H9 (cell line): ENCODE measurements at regions not wholly inside any gene's neighbourhood (a gene's known extent, or its start where the extent isn't known, plus 50 kb on each side); places are given as distances from the start of the nearest gene placed in this dataset.

Experiments
- DNase-seq: peaks from one replicate; pipeline ENCODE4 v3.0.0-alpha.2; 2017
- H2AFZ ChIP-seq: one replicate; pipeline ENCODE4 v1.6.1; 2013; ENCODE audit warnings: mild to moderate bottlenecking, low read length, control low read depth, moderate library complexity
- H2AK5ac ChIP-seq: 2 replicates; pipeline ENCODE4 v1.6.1; 2013; ENCODE audit warnings: low read length, control low read depth, mixed read lengths; ENCODE audit not compliant: insufficient read length
- H2BK120ac ChIP-seq: one replicate; pipeline ENCODE4 v1.6.1; 2013; ENCODE audit warnings: low read depth, mild to moderate bottlenecking, low read length, control low read depth, inconsistent platforms; ENCODE audit not compliant: poor library complexity, severe bottlenecking
- H2BK12ac ChIP-seq: 2 replicates; pipeline ENCODE4 v1.6.1; 2013; ENCODE audit warnings: low read length, control low read depth, mixed read lengths, low read depth; ENCODE audit not compliant: insufficient read length
- H2BK15ac ChIP-seq: 2 replicates; pipeline ENCODE4 v1.6.1; 2013; ENCODE audit warnings: low read depth, low read length, control low read depth
- H2BK20ac ChIP-seq: one replicate; pipeline ENCODE4 v1.6.1; 2013; ENCODE audit warnings: low read depth, mild to moderate bottlenecking, low read length, control low read depth, inconsistent platforms; ENCODE audit not compliant: poor library complexity, severe bottlenecking
- H2BK5ac ChIP-seq: 2 replicates; pipeline ENCODE4 v1.6.1; 2013; ENCODE audit warnings: low read length, control low read depth, mixed read lengths; ENCODE audit not compliant: insufficient read length
- H3K14ac ChIP-seq: 2 replicates; pipeline ENCODE4 v1.6.1; 2013; ENCODE audit warnings: low read length, control low read depth; ENCODE audit not compliant: insufficient read depth
- H3K18ac ChIP-seq: 2 replicates; pipeline ENCODE4 v1.6.1; 2013; ENCODE audit warnings: low read depth, mild to moderate bottlenecking, mixed read lengths, low read length, control low read depth; ENCODE audit not compliant: insufficient read length
- H3K23ac ChIP-seq: 2 replicates; pipeline ENCODE4 v1.6.1; 2013; ENCODE audit warnings: low read length, control low read depth, mixed read lengths, low read depth; ENCODE audit not compliant: insufficient read length
- H3K23me2 ChIP-seq: 2 replicates; pipeline ENCODE4 v1.6.1; 2013; ENCODE audit warnings: low read depth, mild to moderate bottlenecking, mixed read lengths, low read length, control low read depth; ENCODE audit not compliant: insufficient read length, poor library complexity, severe bottlenecking
- H3K27ac ChIP-seq: 2 replicates; pipeline ENCODE4 v1.5.1; 2013; ENCODE audit warnings: low read length, control low read depth, mixed read lengths, low read depth; ENCODE audit not compliant: insufficient read length
- H3K27me3 ChIP-seq: 2 replicates; pipeline ENCODE4 v1.6.1; 2013; ENCODE audit warnings: low read length, control low read depth, inconsistent platforms; ENCODE audit not compliant: insufficient read depth
- H3K4ac ChIP-seq: 2 replicates; pipeline ENCODE4 v1.6.1; 2013; ENCODE audit warnings: low read depth, mild to moderate bottlenecking, control low read depth, inconsistent platforms, low read length, moderate library complexity
- H3K4me1 ChIP-seq: 2 replicates; pipeline ENCODE4 v1.6.1; 2013; ENCODE audit warnings: low read length, control low read depth, inconsistent platforms; ENCODE audit not compliant: insufficient read depth
- H3K4me2 ChIP-seq: 2 replicates; pipeline ENCODE4 v1.6.1; 2013; ENCODE audit warnings: low read length, control low read depth, mixed read lengths; ENCODE audit not compliant: insufficient read length, insufficient read depth
- H3K56ac ChIP-seq: 2 replicates; pipeline ENCODE4 v1.6.1; 2013; ENCODE audit warnings: low read depth, mild to moderate bottlenecking, mixed read lengths, low read length, control low read depth; ENCODE audit not compliant: insufficient read length
- H3K79me1 ChIP-seq: 2 replicates; pipeline ENCODE4 v1.6.1; 2013; ENCODE audit warnings: low read depth, mild to moderate bottlenecking, moderate library complexity, low read length, control low read depth, inconsistent platforms; ENCODE audit not compliant: insufficient read depth, poor library complexity, severe bottlenecking
- H3K79me2 ChIP-seq: 2 replicates; pipeline ENCODE4 v1.6.1; 2013; ENCODE audit warnings: low read length, control low read depth, inconsistent platforms; ENCODE audit not compliant: insufficient read depth
- H3K9ac ChIP-seq: 2 replicates; pipeline ENCODE4 v1.6.1; 2013; ENCODE audit warnings: low read length, control low read depth, mixed read lengths; ENCODE audit not compliant: insufficient read length; ENCODE audit errors: extremely low read depth
- H3K9me3 ChIP-seq: one replicate; pipeline ENCODE4 v1.6.1; 2013; ENCODE audit warnings: low read depth, low read length, inconsistent platforms; ENCODE audit not compliant: control insufficient read depth
- H3T11ph ChIP-seq: one replicate; pipeline ENCODE4 v1.6.1; 2013; ENCODE audit warnings: mild to moderate bottlenecking, low read length, control low read depth, inconsistent platforms
- H4K20me1 ChIP-seq: one replicate; pipeline ENCODE4 v1.6.1; 2013; ENCODE audit not compliant: control insufficient read depth, insufficient read length, insufficient read depth
- H4K5ac ChIP-seq: 2 replicates; pipeline ENCODE4 v1.6.1; 2013; ENCODE audit warnings: low read depth, mild to moderate bottlenecking, mixed read lengths, low read length, control low read depth; ENCODE audit not compliant: insufficient read length
- H4K8ac ChIP-seq: replicated peaks from 2 replicates; pipeline ENCODE4 v1.6.1; 2013; ENCODE audit warnings: low read length, control low read depth, mixed read lengths, low read depth; ENCODE audit not compliant: insufficient read length
- H4K91ac ChIP-seq: 2 replicates; pipeline ENCODE4 v1.6.1; 2013; ENCODE audit warnings: low read depth, mild to moderate bottlenecking, moderate library complexity, mixed read lengths, low read length, control low read depth; ENCODE audit not compliant: insufficient read length
- H3K27ac Mint-ChIP-seq, 3 experiments: 2 replicates in 2 of 3; 3 replicates in 1 of 3; pipeline ENCODE4 v1.8.0; 2020 to 2021; ENCODE audit warnings: mixed read lengths in 3 of 3, mild to moderate bottlenecking in 1 of 3, moderate library complexity in 1 of 3
- H3K27me3 Mint-ChIP-seq: 2 replicates; pipeline ENCODE4 v1.8.0; 2021; ENCODE audit warnings: low read depth, mild to moderate bottlenecking, moderate library complexity, mixed read lengths
- H3K36me3 Mint-ChIP-seq, 3 experiments: 2 replicates in 2 of 3; 3 replicates in 1 of 3; pipeline ENCODE4 v1.8.0; 2020 to 2021; ENCODE audit warnings: low read depth in 3 of 3, mixed read lengths in 3 of 3; ENCODE audit not compliant: insufficient read depth in 1 of 3
- H3K4me1 Mint-ChIP-seq, 2 experiments: 2 replicates each; pipeline ENCODE4 v1.8.0; 2020; ENCODE audit warnings: mixed read lengths in 2 of 2
- H3K4me3 Mint-ChIP-seq, 2 experiments: 2 replicates in 1 of 2; 3 replicates in 1 of 2; pipeline ENCODE4 v1.8.0; 2020 to 2021; ENCODE audit warnings: mild to moderate bottlenecking in 2 of 2, mixed read lengths in 2 of 2, moderate library complexity in 1 of 2
- H3K9me3 Mint-ChIP-seq, 2 experiments: 2 replicates in 1 of 2; 3 replicates in 1 of 2; pipeline ENCODE4 v1.8.0; 2020; ENCODE audit warnings: mild to moderate bottlenecking in 2 of 2, mixed read lengths in 2 of 2, moderate library complexity in 1 of 2
- WGBS: extraction: QIAGEN DNeasy Blood & Tissue Kit; methylation state at CpG from one replicate; pipeline ENCODE4 v1.1.7; 2013; ENCODE audit warnings: missing lambda C conversion rate, low lambda C conversion rate, mixed read lengths; ENCODE audit not compliant: insufficient read length; ENCODE audit errors: extremely low coverage; 5-methylcytosine and 5-hydroxymethylcytosine counted together
- TF ChIP-seq, protein P1 (sequence below): fragments of 200-600 bp; sonication (generic); conservative IDR thresholded peaks from 3 replicates; pipeline ENCODE4 v1.8.0; 2021; ENCODE audit warnings: antibody characterized with exemption, mild to moderate bottlenecking

DNA sequence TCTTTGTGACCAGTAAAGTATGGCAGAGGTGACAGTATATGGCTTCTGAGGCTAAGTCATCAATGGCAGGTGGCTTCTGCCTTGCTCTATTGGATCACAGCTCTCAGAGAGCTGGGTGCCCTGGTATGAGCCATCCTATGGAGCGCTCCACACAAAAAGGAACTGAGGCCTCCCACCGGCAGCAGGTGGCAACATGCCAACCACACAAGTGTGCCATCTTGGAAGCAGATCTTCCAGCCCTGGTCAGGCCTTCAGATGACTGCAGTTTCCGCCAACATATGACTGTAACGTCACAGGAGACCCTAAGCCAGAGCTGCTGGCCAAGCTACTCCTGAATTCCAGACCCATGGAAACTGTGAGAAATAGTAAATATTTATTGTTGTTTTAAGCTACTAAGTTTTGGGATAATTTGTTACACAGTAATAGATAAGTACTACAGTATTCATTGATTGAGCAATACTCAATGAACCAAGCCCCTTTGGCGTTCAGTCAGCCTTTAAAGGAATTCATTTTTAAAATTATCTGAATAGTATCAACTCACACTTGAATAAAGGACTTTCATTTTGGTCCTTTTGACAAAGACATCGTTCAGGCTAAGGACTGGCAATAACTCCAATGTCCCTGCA lies 69.4 kb upstream of the LHX1 start:
- H3K14ac ChIP-seq: no peak overlapping the region
- no peak overlapping the region for H3K4ac ChIP-seq
- H3K56ac ChIP-seq: no peak overlapping the region
- H3T11ph ChIP-seq: no peak overlapping the region
- DNase-seq: no peak
- H2AFZ ChIP-seq: no peak overlapping the region
- no peak overlapping the region for H3K23ac ChIP-seq
- H4K8ac ChIP-seq: no peak overlapping the region
- H3K18ac ChIP-seq: no peak overlapping the region
- no peak overlapping the region for H2BK12ac ChIP-seq
- no peaks in the 10 kb centered on the region for H3K27me3 ChIP-seq
- H3K27me3 Mint-ChIP-seq: peaks cover 3% of the 10 kb centered on the region
- WGBS: no CpG with 5 or more reads among the region's 6 CpGs
- no peaks in the 10 kb centered on the region for H3K9me3 ChIP-seq
- no peak overlapping the region for H3K9ac ChIP-seq
- H3K27ac ChIP-seq: no peak overlapping the region
- TF ChIP-seq, protein P1, sequence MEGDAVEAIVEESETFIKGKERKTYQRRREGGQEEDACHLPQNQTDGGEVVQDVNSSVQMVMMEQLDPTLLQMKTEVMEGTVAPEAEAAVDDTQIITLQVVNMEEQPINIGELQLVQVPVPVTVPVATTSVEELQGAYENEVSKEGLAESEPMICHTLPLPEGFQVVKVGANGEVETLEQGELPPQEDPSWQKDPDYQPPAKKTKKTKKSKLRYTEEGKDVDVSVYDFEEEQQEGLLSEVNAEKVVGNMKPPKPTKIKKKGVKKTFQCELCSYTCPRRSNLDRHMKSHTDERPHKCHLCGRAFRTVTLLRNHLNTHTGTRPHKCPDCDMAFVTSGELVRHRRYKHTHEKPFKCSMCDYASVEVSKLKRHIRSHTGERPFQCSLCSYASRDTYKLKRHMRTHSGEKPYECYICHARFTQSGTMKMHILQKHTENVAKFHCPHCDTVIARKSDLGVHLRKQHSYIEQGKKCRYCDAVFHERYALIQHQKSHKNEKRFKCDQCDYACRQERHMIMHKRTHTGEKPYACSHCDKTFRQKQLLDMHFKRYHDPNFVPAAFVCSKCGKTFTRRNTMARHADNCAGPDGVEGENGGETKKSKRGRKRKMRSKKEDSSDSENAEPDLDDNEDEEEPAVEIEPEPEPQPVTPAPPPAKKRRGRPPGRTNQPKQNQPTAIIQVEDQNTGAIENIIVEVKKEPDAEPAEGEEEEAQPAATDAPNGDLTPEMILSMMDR: no peak
- no peak overlapping the region for H4K5ac ChIP-seq
- H2AK5ac ChIP-seq: no peak overlapping the region
- no peaks in the 10 kb centered on the region for H3K79me1 ChIP-seq
- H2BK20ac ChIP-seq: no peak overlapping the region
- no peaks in the 10 kb centered on the region for H4K20me1 ChIP-seq
- no peak overlapping the region for H4K91ac ChIP-seq
- no peaks in the 10 kb centered on the region for H3K4me1 ChIP-seq
- peaks cover 14 to 39% of the 10 kb centered on the region in 2 experiments for H3K4me1 Mint-ChIP-seq
- no peak overlapping the region for H2BK5ac ChIP-seq
- no peak overlapping the region for H2BK120ac ChIP-seq
- H3K9me3 Mint-ChIP-seq: peaks cover 0 to 5% of the 10 kb centered on the region in 2 experiments; a peak in 4 of 5 replicates
- no peak overlapping the region for H2BK15ac ChIP-seq
- peaks cover 0 to 2% (median 0%) of the 10 kb centered on the region in 3 experiments; a peak in 1 of 7 replicates for H3K36me3 Mint-ChIP-seq
- H3K4me2 ChIP-seq: no peak overlapping the region
- no peaks in the 10 kb centered on the region for H3K79me2 ChIP-seq
- no peak overlapping the region for H3K27ac Mint-ChIP-seq
- H3K4me3 Mint-ChIP-seq: no peak overlapping the region
- H3K23me2 ChIP-seq: no peaks in the 10 kb centered on the region
